Type B pancreatic cell (in vitro differentiated cells): ENCODE measurements at regions not wholly inside any gene's neighbourhood (a gene's known extent, or its start where the extent isn't known, plus 50 kb on each side); places are given as distances from the start of the nearest gene placed in this dataset.

ENCODE experiments used
- DNase-seq: peaks from one replicate; pipeline ENCODE4 v3.0.0; 2021; ENCODE audit warnings: mixed read lengths; ENCODE audit not compliant: unreplicated experiment; ENCODE audit errors: extremely low spot score
- H3K27ac Mint-ChIP-seq: 2 replicates; pipeline ENCODE4 v1.8.0; 2021; ENCODE audit warnings: mild to moderate bottlenecking, mixed read lengths
- H3K27me3 Mint-ChIP-seq: 2 replicates; pipeline ENCODE4 v1.8.0; 2021; ENCODE audit warnings: mixed read lengths
- H3K36me3 Mint-ChIP-seq: 2 replicates; pipeline ENCODE4 v1.8.0; 2021; ENCODE audit warnings: mixed read lengths
- H3K4me1 Mint-ChIP-seq: one replicate; pipeline ENCODE4 v1.8.0; 2021; ENCODE audit warnings: mixed read lengths; ENCODE audit not compliant: unreplicated experiment
- H3K4me3 Mint-ChIP-seq: 2 replicates; pipeline ENCODE4 v1.8.0; 2021; ENCODE audit warnings: mild to moderate bottlenecking, mixed read lengths
- H3K9me3 Mint-ChIP-seq: 2 replicates; pipeline ENCODE4 v1.8.0; 2021; ENCODE audit warnings: mixed read lengths
- TF ChIP-seq, protein P1 (sequence below): fragments of 200-600 bp; sonication (generic); conservative IDR thresholded peaks from 2 replicates; pipeline ENCODE4 v1.5.0; 2021; ENCODE audit warnings: antibody characterized with exemption, mild to moderate bottlenecking

DNA sequence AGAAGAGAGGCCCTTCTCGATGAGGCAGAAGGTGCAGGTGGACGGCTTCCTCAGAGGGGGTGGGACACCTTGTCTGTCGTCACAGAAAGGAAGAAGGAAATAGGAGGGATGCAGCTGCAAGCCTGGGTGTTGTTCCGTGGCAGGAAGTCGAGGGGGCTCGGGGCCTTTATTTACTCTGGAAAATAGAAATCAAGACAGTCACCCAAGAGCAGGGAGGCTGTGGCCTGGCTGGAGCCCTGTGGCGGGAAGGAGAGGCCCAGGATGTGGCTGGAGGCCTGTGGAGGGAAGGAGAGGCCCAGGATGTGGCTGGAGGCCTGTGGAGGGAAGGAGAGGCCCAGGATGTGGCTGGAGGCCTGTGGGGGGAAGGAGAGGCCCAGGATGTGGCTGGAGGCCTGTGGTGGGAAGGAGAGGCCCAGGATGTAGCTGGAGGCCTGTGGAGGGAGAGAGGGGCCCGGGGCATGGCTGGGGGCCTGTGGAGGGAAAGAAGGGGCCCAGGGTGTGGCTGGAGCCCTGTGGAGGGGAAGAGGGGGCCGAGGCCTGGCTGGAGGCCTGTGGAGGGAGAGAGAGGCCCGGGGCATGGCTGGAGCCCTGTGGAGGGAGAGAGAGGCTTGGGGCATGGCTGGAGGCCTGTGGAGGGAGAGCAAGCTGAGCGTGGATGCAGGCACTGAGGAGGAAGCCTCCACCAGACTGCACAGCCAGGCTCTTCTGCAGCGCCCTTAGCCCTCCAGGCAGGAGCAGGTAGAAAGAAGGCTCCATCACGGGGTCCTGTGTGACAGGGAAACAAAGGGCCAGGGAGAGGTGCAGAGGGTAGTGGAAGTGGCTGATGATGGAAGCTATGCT, 97.3 kb upstream of the SFMBT2 start:
- H3K36me3 Mint-ChIP-seq, result no peaks in the 10 kb centered on the region
- peaks cover 20% of the 10 kb centered on the region for H3K27me3 Mint-ChIP-seq
- H3K4me1 Mint-ChIP-seq, result no peaks in the 10 kb centered on the region
- no peak for DNase-seq
- H3K4me3 Mint-ChIP-seq, result no peak overlapping the region
- peaks cover 10% of the 10 kb centered on the region for H3K9me3 Mint-ChIP-seq
- H3K27ac Mint-ChIP-seq, result no peak overlapping the region
- TF ChIP-seq, protein P1, sequence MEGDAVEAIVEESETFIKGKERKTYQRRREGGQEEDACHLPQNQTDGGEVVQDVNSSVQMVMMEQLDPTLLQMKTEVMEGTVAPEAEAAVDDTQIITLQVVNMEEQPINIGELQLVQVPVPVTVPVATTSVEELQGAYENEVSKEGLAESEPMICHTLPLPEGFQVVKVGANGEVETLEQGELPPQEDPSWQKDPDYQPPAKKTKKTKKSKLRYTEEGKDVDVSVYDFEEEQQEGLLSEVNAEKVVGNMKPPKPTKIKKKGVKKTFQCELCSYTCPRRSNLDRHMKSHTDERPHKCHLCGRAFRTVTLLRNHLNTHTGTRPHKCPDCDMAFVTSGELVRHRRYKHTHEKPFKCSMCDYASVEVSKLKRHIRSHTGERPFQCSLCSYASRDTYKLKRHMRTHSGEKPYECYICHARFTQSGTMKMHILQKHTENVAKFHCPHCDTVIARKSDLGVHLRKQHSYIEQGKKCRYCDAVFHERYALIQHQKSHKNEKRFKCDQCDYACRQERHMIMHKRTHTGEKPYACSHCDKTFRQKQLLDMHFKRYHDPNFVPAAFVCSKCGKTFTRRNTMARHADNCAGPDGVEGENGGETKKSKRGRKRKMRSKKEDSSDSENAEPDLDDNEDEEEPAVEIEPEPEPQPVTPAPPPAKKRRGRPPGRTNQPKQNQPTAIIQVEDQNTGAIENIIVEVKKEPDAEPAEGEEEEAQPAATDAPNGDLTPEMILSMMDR, result no peak

DNA sequence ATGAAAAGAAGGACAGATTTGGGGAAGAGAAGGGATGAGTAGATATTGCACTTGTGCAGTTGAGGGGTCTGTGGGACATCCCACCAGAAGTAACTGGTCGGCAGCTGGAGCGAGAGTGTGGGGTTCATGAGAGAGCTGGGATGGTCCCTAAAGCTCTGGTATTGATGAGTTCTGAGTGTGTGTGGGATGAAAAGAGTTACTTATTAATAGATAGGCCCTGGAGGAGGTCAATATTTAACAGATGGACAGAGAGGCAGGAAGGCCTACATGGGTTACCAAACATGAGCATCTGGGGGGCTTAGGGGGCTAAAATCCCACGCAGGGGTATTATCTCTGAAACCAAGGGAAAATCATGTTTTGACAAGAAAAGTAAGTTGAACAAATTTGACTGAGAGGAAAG, 95.7 kb upstream of the SFMBT2 start:
- Mint-ChIP-seq H3K36me3 (no peaks in the 10 kb centered on the region), H3K4me1 (no peaks in the 10 kb centered on the region), H3K27ac (no peak overlapping the region), H3K4me3 (no peak overlapping the region), H3K9me3 (peaks cover 10% of the 10 kb centered on the region), H3K27me3 (peaks cover 20% of the 10 kb centered on the region)
- TF ChIP-seq, protein P1, result no peak
- no peak for DNase-seq

DNA sequence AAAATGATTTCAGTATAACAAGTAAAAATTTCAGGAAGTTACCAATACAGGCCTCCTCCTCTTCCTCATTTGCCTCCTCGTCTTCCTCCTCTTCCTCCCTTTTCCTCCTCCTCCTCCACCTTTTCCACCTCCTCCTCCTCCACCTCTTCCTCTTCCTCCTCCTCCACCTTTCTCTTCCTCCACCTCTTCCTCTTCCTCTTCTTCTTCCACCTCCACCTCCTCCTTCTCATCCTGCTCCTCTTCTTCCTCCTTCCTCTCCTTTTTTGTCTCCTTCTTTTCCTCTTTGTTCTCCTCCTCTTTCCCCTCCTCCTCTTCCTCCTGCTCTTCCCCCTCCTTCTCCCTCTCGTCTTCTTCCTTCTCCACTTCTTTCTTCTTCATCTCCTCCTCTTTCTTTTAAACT, 94.4 kb upstream of the SFMBT2 start:
- DNase-seq, result no peak
- TF ChIP-seq, protein P1, result no peak
- no peak overlapping the region for H3K27ac Mint-ChIP-seq
- no peak overlapping the region for H3K4me3 Mint-ChIP-seq
- H3K4me1 Mint-ChIP-seq, result no peaks in the 10 kb centered on the region
- no peaks in the 10 kb centered on the region for H3K36me3 Mint-ChIP-seq
- H3K9me3 Mint-ChIP-seq, result peaks cover 8% of the 10 kb centered on the region
- H3K27me3 Mint-ChIP-seq, result peaks cover 19% of the 10 kb centered on the region

DNA sequence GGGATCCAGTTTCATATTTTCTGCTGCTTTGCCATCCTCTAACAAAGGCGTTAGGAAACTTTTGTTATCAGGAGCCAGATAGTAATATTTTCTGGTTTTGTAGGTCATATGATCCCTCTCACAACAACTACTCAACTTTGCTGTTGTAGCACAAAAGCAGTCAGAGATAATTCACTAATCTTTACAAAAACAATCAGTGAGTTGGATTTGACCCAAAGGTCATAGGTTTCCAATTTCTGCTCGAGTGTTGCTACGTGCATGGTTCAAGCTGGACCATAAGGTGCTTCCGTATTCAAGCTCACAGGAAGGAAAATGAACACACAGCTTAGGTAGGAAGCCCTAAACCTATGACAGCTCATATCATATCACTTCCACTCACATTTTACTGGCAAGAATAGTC, 92.4 kb upstream of the SFMBT2 start:
- Mint-ChIP-seq H3K9me3 (no peaks in the 10 kb centered on the region), H3K4me1 (no peaks in the 10 kb centered on the region), H3K4me3 (no peak overlapping the region), H3K27me3 (peaks cover 14% of the 10 kb centered on the region), H3K36me3 (no peaks in the 10 kb centered on the region), H3K27ac (no peak overlapping the region)
- no peak for DNase-seq
- TF ChIP-seq, protein P1, result no peak

DNA sequence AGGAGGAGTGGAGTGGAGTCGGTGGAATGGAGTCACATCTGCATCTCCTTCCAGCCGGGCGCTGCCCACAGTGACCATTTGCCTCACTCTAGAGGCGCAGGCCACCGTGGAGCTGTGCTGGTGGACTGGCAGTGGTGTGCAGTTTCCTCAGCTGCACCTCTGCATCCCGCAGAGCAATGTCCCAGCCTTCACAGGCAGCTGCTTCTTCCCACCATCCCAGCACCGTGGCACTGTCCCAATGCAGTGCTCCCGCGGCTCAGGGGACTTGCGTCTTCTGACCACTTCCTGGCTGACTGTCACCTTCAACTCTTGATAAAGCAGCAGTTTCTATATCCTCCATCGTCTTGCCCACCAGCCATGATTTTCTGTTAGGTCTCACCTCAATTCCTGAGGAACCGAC, 90.3 kb upstream of the SFMBT2 start:
- H3K4me3 Mint-ChIP-seq, result no peak overlapping the region
- TF ChIP-seq, protein P1, result no peak
- H3K4me1 Mint-ChIP-seq, result no peaks in the 10 kb centered on the region
- peaks cover 12% of the 10 kb centered on the region for H3K27me3 Mint-ChIP-seq
- H3K36me3 Mint-ChIP-seq, result no peaks in the 10 kb centered on the region
- H3K9me3 Mint-ChIP-seq, result no peaks in the 10 kb centered on the region
- no peak for DNase-seq
- no peak overlapping the region for H3K27ac Mint-ChIP-seq
